ENCODE measurements at regions not wholly inside any gene's neighbourhood (a gene's known extent, or its start where the extent isn't known, plus 50 kb on each side); places are given as distances from the start of the nearest gene placed in this dataset.

DNA sequence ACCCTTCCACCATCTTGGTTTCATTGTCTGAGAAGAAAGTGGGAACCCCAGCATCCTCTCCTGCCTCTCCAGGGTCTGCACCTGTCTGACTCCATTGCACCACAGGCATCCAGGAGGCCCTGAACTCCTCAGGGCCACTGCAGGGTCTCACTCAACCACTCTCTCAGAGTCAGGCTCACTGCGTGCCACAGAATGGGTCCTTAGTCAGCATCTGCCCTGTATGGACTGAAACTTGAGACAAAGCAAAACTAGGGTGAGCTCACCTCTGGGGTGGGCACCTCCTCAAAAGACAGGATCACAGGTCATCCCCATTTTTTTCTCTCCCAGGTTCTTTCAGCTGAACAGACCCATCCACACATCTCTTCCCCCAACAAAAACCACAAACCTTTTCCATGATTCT is 59.2 kb upstream of the CPEB4 start:
- TF ChIP-seq MBNL3 (CRISPR knock-in tag; conservative IDR thresholded peaks at IDR 0.05) (no peak), EZH2 (conservative IDR thresholded peaks at IDR 0.05; ENCODE audit: low read depth, low read length) (no peak), SMARCC2 (IDR thresholded peaks at IDR 0.05) (no peak), ZMAT3 (CRISPR knock-in tag; conservative IDR thresholded peaks at IDR 0.05) (no peak), ZNF274 (CRISPR knock-in tag; IDR thresholded peaks at IDR 0.05) (no peak), GATAD2A (CRISPR knock-in tag; IDR thresholded peaks at IDR 0.05) (no peak), ZSCAN9 (CRISPR knock-in tag; IDR thresholded peaks at IDR 0.05; ENCODE audit: borderline replicate concordance) (no peak)
- TF ChIP-seq, protein P1, sequence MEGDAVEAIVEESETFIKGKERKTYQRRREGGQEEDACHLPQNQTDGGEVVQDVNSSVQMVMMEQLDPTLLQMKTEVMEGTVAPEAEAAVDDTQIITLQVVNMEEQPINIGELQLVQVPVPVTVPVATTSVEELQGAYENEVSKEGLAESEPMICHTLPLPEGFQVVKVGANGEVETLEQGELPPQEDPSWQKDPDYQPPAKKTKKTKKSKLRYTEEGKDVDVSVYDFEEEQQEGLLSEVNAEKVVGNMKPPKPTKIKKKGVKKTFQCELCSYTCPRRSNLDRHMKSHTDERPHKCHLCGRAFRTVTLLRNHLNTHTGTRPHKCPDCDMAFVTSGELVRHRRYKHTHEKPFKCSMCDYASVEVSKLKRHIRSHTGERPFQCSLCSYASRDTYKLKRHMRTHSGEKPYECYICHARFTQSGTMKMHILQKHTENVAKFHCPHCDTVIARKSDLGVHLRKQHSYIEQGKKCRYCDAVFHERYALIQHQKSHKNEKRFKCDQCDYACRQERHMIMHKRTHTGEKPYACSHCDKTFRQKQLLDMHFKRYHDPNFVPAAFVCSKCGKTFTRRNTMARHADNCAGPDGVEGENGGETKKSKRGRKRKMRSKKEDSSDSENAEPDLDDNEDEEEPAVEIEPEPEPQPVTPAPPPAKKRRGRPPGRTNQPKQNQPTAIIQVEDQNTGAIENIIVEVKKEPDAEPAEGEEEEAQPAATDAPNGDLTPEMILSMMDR (CRISPR knock-in tag; IDR thresholded peaks at IDR 0.05): no peak

Data from HepG2 (cell line).